Osteocyte (in vitro differentiated cells): ENCODE measurements at regions not wholly inside any gene's neighbourhood (a gene's known extent, or its start where the extent isn't known, plus 50 kb on each side); places are given as distances from the start of the nearest gene placed in this dataset.

Experiments
- DNase-seq: peaks from one replicate; pipeline ENCODE4 v3.0.0; 2021; ENCODE audit warnings: mixed read lengths; ENCODE audit not compliant: unreplicated experiment; ENCODE audit errors: extremely low spot score
- H3K27ac Mint-ChIP-seq: one replicate; pipeline ENCODE4 v1.8.0; 2021; ENCODE audit warnings: mild to moderate bottlenecking, mixed read lengths; ENCODE audit not compliant: unreplicated experiment
- H3K27me3 Mint-ChIP-seq: one replicate; pipeline ENCODE4 v1.8.0; 2021; ENCODE audit warnings: mixed read lengths; ENCODE audit not compliant: unreplicated experiment
- H3K36me3 Mint-ChIP-seq: one replicate; pipeline ENCODE4 v1.8.0; 2021; ENCODE audit warnings: mixed read lengths; ENCODE audit not compliant: unreplicated experiment
- H3K4me1 Mint-ChIP-seq: one replicate; pipeline ENCODE4 v1.8.0; 2021; ENCODE audit warnings: mixed read lengths; ENCODE audit not compliant: unreplicated experiment
- H3K4me3 Mint-ChIP-seq: one replicate; pipeline ENCODE4 v1.8.0; 2021; ENCODE audit warnings: mild to moderate bottlenecking, moderate library complexity, mixed read lengths; ENCODE audit not compliant: unreplicated experiment
- H3K9me3 Mint-ChIP-seq: one replicate; pipeline ENCODE4 v1.8.0; 2021; ENCODE audit warnings: mixed read lengths; ENCODE audit not compliant: unreplicated experiment
- CTCF ChIP-seq: fragments of 200-600 bp; sonication (generic); IDR thresholded peaks from 2 replicates; pipeline ENCODE4 v1.5.0; 2021; ENCODE audit warnings: antibody characterized with exemption, mild to moderate bottlenecking, moderate library complexity

GRCh38 chr1:189351960-189352359 is 1125.7 kb downstream of the BRINP3 start:
- no peaks in the 10 kb centered on the region for H3K9me3 Mint-ChIP-seq
- H3K27me3 Mint-ChIP-seq = no peaks in the 10 kb centered on the region
- no peak overlapping the region for H3K4me3 Mint-ChIP-seq
- no peak for TF ChIP-seq CTCF
- H3K36me3 Mint-ChIP-seq = no peaks in the 10 kb centered on the region
- no peak overlapping the region for H3K27ac Mint-ChIP-seq
- no peak for DNase-seq
- H3K4me1 Mint-ChIP-seq = peaks cover 13% of the 10 kb centered on the region

- no peaks in the 10 kb centered on the region for H3K27me3 Mint-ChIP-seq
- no peak overlapping the region for H3K4me3 Mint-ChIP-seq
- DNase-seq = no peak
- no peak overlapping the region for H3K27ac Mint-ChIP-seq
- peaks cover 10% of the 10 kb centered on the region for H3K4me1 Mint-ChIP-seq
- H3K36me3 Mint-ChIP-seq = no peaks in the 10 kb centered on the region
- TF ChIP-seq CTCF = no peak
- H3K9me3 Mint-ChIP-seq = no peaks in the 10 kb centered on the region
Measured at GRCh38 chr1:189356206-189356605, 1121.5 kb downstream of the BRINP3 start.

GRCh38 chr1:189357317-189357716 is 1120.3 kb downstream of the BRINP3 start:
- H3K27me3 Mint-ChIP-seq = no peaks in the 10 kb centered on the region
- H3K36me3 Mint-ChIP-seq = no peaks in the 10 kb centered on the region
- TF ChIP-seq CTCF = no peak
- peaks cover under 1% of the 10 kb centered on the region for H3K4me1 Mint-ChIP-seq
- H3K9me3 Mint-ChIP-seq = no peaks in the 10 kb centered on the region
- no peak for DNase-seq
- no peak overlapping the region for H3K4me3 Mint-ChIP-seq
- no peak overlapping the region for H3K27ac Mint-ChIP-seq

- H3K27me3 Mint-ChIP-seq = no peaks in the 10 kb centered on the region
- H3K9me3 Mint-ChIP-seq = peaks cover 14% of the 10 kb centered on the region
- no peaks in the 10 kb centered on the region for H3K4me1 Mint-ChIP-seq
- no peak for DNase-seq
- no peak overlapping the region for H3K4me3 Mint-ChIP-seq
- no peaks in the 10 kb centered on the region for H3K36me3 Mint-ChIP-seq
- H3K27ac Mint-ChIP-seq = no peak overlapping the region
- no peak for TF ChIP-seq CTCF
Measured at GRCh38 chr1:189369612-189370011, 1108.1 kb downstream of the BRINP3 start.

GRCh38 chr1:189374816-189375215 is 1102.8 kb downstream of the BRINP3 start:
- TF ChIP-seq CTCF = no peak
- Mint-ChIP-seq H3K27me3 (no peaks in the 10 kb centered on the region), H3K4me1 (no peaks in the 10 kb centered on the region), H3K4me3 (no peak overlapping the region), H3K9me3 (peaks cover 17% of the 10 kb centered on the region), H3K36me3 (no peaks in the 10 kb centered on the region), H3K27ac (no peak overlapping the region)
- no peak for DNase-seq
